Activated T-helper 9 cell treated with anti-CD3 and anti-CD28 coated beads, Interleukin-2, amount 50 U/mL, for 16 hours (primary cell): ENCODE measurements at regions not wholly inside any gene's neighbourhood (a gene's known extent, or its start where the extent isn't known, plus 50 kb on each side); places are given as distances from the start of the nearest gene placed in this dataset.

ENCODE experiments used
- DNase-seq: peaks from one replicate; pipeline ENCODE4 v3.0.0-alpha.2; 2020; ENCODE audit warnings: low read depth

DNA sequence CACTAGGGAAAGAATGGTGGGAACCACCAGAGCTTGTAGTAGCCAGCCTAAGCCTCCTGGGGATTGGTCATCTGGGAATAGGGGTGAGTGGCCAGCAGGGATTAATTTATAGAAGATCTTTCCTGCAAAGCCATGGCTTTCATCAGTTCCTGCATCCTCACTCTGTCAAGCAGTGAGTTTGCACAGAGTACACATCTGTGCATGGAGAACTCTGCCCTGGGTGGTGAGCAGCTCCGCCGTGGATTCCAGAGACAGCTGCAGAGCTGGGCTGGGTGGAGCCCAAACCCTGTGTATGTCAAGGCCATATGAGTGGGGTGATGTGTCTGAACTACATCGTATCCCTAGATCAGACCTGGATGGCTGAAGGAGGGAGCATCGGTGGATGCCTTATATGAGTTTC is 182.2 kb downstream of the GLI2 start:
- no peak for DNase-seq

GRCh38 chr2:120919216-120919615 is 183.5 kb downstream of the GLI2 start:
- no peak for DNase-seq

- DNase-seq, result no peak
Measured at GRCh38 chr2:120919771-120920453, 184.2 kb downstream of the GLI2 start.

- DNase-seq, result no peak
Measured at GRCh38 chr2:120920454-120921148, 184.9 kb downstream of the GLI2 start.

GRCh38 chr2:120921457-120921856 is 185.8 kb downstream of the GLI2 start:
- no peak for DNase-seq

DNA sequence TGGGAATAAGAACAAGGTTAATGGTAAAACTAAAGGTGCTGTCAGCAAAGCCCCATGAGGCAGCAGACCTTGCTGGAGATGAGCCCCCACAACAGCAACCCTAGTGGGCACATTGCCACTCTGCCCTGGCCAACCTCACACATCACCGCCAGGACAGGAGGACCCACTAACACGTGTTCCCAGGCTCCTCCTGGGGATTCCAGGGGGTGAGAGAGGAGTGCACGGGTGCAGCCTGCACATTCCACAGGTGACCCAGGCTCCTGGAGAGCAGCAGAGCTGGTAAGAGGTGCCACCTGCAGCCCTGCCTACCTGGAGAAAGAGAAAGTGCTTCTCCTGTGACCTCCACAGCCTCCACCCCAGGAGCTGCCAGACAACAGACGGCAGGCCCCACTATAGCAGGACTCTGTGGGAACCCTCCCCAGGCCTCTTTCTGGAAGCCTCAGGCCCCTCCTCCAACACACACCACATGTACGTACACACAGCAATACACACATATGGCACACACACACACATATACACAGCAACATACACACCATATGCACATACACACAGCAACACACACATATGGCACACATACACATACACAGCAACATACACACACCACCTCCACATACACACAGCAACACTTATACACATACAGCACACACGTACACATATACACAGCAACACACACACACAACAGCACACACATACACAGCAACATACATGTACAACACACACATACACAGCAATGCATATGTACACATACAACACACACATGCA is 187.1 kb downstream of the GLI2 start:
- DNase-seq, result no peak

DNA sequence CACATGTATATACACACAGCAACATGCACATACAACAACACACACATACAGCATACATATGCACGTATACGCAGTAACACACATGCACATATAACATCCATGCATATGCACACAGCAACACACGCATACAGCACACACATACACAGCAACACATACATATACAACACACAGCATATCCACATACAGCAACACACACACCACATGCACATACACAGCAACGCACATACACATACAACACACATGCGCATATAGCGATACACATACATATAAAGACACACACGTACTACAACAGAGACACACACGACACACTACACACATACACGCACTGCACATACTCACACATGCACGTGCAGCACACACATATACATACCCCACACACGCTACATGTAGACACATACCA is 187.8 kb downstream of the GLI2 start:
- DNase-seq, result no peak

GRCh38 chr2:120924924-120925323 is 189.3 kb downstream of the GLI2 start:
- DNase-seq, result no peak

GRCh38 chr2:120926463-120927264 is 191.0 kb downstream of the GLI2 start:
- DNase-seq, result no peak

DNA sequence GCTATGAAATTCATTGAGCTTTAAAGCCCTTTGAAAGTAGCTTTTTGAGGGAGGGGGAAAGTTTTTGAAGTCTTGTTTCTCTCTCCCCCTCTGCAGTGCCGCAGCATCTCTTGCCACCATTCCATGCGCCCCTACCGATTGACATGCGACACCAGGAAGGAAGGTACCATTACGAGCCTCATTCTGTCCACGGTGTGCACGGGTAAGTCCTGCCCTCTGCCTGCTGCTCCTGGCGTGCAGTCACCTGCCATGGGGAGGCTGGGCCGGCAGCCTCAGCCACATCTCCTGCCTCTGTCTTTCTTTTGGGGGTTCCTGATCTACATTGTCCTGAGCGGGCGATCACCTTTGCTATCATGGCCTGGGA is 191.6 kb downstream of the GLI2 start:
- DNase-seq, result no peak

DNA sequence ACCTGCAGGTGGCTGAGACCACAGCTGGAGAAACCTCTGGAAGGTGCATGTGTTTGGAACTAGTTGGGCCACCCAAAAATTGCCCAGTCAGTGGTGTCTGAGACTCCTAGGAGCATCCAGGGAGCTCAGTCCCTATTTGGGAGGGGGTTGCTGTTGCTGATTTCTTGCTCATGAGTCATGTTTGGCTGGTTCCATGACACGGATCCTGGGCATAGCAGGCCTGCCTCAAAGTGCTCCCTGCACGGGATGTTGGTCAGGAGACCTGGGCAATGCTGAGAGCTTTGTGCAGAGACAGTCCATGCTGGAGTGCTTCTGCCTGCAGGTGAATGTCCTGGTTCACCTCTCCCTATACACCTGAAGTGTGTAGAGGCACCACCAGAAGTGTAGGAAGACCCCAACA is 194.2 kb downstream of the GLI2 start:
- no peak for DNase-seq

- no peak for DNase-seq
Measured at GRCh38 chr2:120930236-120930635, 194.6 kb downstream of the GLI2 start.

DNA sequence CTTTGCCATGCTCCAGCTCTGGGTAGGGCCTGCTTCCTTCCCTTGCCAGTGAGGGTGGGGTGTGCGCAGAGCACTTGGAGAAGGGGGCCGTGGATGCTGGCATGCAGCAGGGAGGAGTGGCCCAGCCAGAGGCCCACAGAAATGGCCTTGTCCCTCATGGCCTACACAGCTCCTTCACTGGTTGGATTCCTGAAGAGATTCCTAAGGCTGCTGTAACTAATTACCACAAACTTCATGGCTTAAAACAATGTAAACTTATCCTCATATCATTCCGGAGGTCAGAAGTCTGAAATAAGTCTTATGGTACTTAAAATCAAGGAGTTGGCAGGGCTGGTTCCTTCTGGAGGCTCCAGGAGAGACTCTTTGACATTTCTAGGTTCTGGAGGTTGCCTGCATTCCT is 195.2 kb downstream of the GLI2 start:
- DNase-seq, result no peak

DNA sequence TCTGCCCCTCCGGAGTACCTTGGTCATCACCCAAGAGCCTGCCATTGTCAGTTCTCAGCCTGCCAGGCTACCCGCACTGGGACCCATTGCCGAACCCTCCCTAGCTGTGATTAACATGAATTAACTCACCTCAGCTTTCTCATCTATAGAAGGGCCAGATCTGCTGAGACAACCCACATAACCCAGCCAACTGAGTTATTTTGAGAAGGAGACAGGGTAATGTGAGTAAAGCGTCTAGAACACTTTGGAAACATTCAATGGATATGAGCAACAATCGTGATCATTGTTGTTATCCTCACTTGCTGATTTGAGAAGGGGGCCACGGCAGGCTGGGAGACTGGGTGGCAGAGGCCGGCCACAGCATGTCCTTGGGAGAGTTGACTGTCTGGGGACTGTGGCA is 196.8 kb downstream of the GLI2 start:
- DNase-seq, result no peak

GRCh38 chr2:120932881-120933280 is 197.2 kb downstream of the GLI2 start:
- no peak for DNase-seq

DNA sequence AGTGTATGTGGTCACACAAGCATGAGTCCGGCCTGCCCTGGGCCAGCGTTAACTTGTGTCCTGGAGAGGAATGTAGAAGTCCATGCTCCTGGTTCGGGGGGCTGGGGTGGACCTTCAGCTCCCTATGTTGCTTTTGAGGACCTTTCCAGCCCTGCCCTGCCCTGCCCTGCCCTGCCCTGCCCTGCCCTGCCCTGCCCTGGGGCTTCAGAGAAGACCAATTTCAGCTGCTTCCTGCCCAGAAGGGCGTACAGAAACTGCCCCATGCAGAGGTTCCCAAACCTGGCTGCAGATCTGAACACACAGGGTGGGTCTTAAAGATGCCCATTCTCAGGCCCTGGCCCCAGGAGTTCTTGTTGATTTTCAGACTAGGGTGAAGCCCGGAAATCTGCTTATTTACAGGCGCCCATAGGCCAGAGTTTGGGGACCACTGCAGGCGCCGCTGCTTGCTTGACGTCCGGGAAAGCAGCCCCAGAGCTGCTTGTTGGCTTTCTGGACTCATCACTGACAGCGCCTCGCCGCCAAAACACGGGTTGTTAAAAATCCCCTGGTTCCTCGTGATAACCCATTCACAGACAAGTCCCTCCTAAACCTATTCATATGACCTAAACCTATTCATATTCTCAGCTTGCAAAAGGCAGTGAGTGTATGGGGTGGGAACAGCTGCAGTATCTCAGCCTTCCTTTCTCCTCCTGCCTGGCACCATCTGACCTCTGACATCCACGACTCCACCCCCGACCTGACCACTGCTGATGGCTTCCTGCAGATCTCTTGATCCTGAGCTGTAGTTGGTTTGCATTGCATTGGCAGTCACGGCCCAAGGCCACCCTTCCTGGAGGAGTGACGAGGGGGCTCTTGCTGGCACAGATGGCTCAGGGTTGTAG is 198.3 kb downstream of the GLI2 start:
- DNase-seq, result no peak

GRCh38 chr2:120934574-120935338 is 199.1 kb downstream of the GLI2 start:
- DNase-seq, result no peak

- DNase-seq, result no peak
Measured at GRCh38 chr2:120935339-120936313, 200.0 kb downstream of the GLI2 start.
